PC-3 (cell line): ENCODE measurements at regions not wholly inside any gene's neighbourhood (a gene's known extent, or its start where the extent isn't known, plus 50 kb on each side); places are given as distances from the start of the nearest gene placed in this dataset.

Experiments used
- ATAC-seq: fragments of 200-7000 bp; cut with Tn5 transposase; 2 replicates; pipeline ENCODE4 v1.9.1; 2020; ENCODE audit warnings: mild to moderate bottlenecking, moderate library complexity
- BruUV-seq: library from RNA; stranded (reverse); fragments of 400-500 nt; replicated peaks from 2 replicates; lab custom pipeline; 2021; lab: Mats Ljungman, UMichigan
- CTCF ChIA-PET: fragments of 300-600 bp; sonication (Branson Sonifier 250); formaldehyde crosslinking; loops from one replicate; lab custom pipeline; 2022; ENCODE audit warnings: antibody characterized with exemption; lab: Charles Lee
- POLR2A ChIA-PET: fragments of 300-600 bp; sonication (Branson Sonifier 250); formaldehyde crosslinking; loops from one replicate; lab custom pipeline; 2022; ENCODE audit warnings: antibody characterized with exemption; ENCODE audit not compliant: unreplicated experiment; lab: Charles Lee
- DNase-seq: peaks from one replicate; pipeline ENCODE4 v3.0.0-alpha.2; 2015
- H2AFZ ChIP-seq: fragments of 300-600 bp; sonication (generic); 2 replicates; pipeline ENCODE4 v1.6.0; 2016; ENCODE audit warnings: antibody characterized with exemption, low read length
- H3F3A ChIP-seq: fragments of 300-600 bp; sonication (generic); one replicate; pipeline ENCODE4 v1.6.0; 2017; ENCODE audit warnings: antibody characterized with exemption, low read length, control low read depth, mild to moderate bottlenecking; ENCODE audit not compliant: unreplicated experiment
- H3K27ac ChIP-seq: fragments of 300-600 bp; sonication (generic); 2 replicates; pipeline ENCODE4 v1.5.1; 2016; ENCODE audit warnings: mild to moderate bottlenecking, low read length
- H3K27me3 ChIP-seq: fragments of 300-600 bp; sonication (generic); 2 replicates; pipeline ENCODE4 v1.6.1; 2016; ENCODE audit warnings: low read length, mixed read lengths
- H3K36me3 ChIP-seq: fragments of 300-600 bp; sonication (generic); 2 replicates; pipeline ENCODE4 v1.6.1; 2016; ENCODE audit warnings: low read depth, mixed run types, low read length, mixed read lengths
- H3K4me1 ChIP-seq: fragments of 300-600 bp; sonication (generic); 2 replicates; pipeline ENCODE4 v1.5.1; 2016; ENCODE audit warnings: low read length; ENCODE audit not compliant: insufficient read depth
- H3K4me2 ChIP-seq: fragments of 300-600 bp; sonication (generic); 2 replicates; pipeline ENCODE4 v1.6.0; 2016; ENCODE audit warnings: low read length
- H3K4me3 ChIP-seq: fragments of 300-600 bp; sonication (generic); 2 replicates; pipeline ENCODE4 v1.5.1; 2016; ENCODE audit warnings: mild to moderate bottlenecking, low read length, mixed read lengths
- H3K79me2 ChIP-seq: fragments of 300-600 bp; sonication (generic); 2 replicates; pipeline ENCODE4 v1.6.1; 2017; ENCODE audit warnings: low read length, mixed read lengths
- H3K9ac ChIP-seq: fragments of 300-600 bp; sonication (generic); 2 replicates; pipeline ENCODE4 v1.6.0; 2016; ENCODE audit warnings: mild to moderate bottlenecking, low read length
- H3K9me2 ChIP-seq: fragments of 300-600 bp; sonication (generic); replicated peaks from 2 replicates; pipeline ENCODE4 v1.6.1; 2016; ENCODE audit warnings: mixed run types, low read length, mixed read lengths
- H3K9me3 ChIP-seq: fragments of 300-600 bp; sonication (generic); 2 replicates; pipeline ENCODE4 v1.6.1; 2016; ENCODE audit warnings: low read length, mixed read lengths
- H4K20me1 ChIP-seq: fragments of 300-600 bp; sonication (generic); 2 replicates; pipeline ENCODE4 v1.6.1; 2016; ENCODE audit warnings: low read length, mixed read lengths
- CTCF ChIP-seq: fragments of 300-600 bp; sonication (generic); conservative IDR thresholded peaks from 2 replicates; pipeline ENCODE4 v1.5.1; 2017; ENCODE audit warnings: antibody characterized with exemption, low read depth, mild to moderate bottlenecking, low read length
- EZH2 ChIP-seq: fragments of 300-600 bp; sonication (generic); IDR thresholded peaks from one replicate; pipeline ENCODE4 v1.6.1; 2017; ENCODE audit warnings: antibody characterized with exemption, mild to moderate bottlenecking, low read length; ENCODE audit not compliant: unreplicated experiment
- EZH2phosphoT487 ChIP-seq: fragments of 300-600 bp; sonication (generic); IDR thresholded peaks from 2 replicates; pipeline ENCODE4 v1.6.1; 2018; ENCODE audit warnings: mild to moderate bottlenecking, antibody characterized with exemption, low read length, borderline replicate concordance
- intact Hi-C: fragments of 100-400 bp; cut with micrococcal nuclease; formaldehyde crosslinking; loops from 2 replicates; pipeline ENCODE4 v1.9.0; 2023

GRCh38 chr17:65441053-65441605 is 120.3 kb downstream of the AXIN2 start:
- H3K27me3 ChIP-seq: peaks cover 11% of the 10 kb centered on the region; the same call in 1 of the 2 replicates
- no peak overlapping the region for H3K4me2 ChIP-seq
- H3F3A ChIP-seq: no peaks in the 10 kb centered on the region
- POLR2A ChIA-PET: interaction anchor here (0.6 kb wide), 1 partner anchor 1912 kb away, joined by 3 read pairs; no protein-coding TSS in a partner anchor
- no peaks in the 10 kb centered on the region for H3K9me2 ChIP-seq
- H3K9ac ChIP-seq: no peak overlapping the region
- peaks cover 4% of the 10 kb centered on the region; the same call in 1 of the 2 replicates for H3K4me1 ChIP-seq
- intact Hi-C loops: no loop called here
- no peak for TF ChIP-seq CTCF
- DNase-seq (peak; percentile 25), ATAC-seq (peak; percentile 53; the same call in 1 of the 2 replicates)
- no peak overlapping the region for H3K4me3 ChIP-seq
- H4K20me1 ChIP-seq: no peaks in the 10 kb centered on the region
- H3K27ac ChIP-seq: no peak overlapping the region
- H3K79me2 ChIP-seq: no peaks in the 10 kb centered on the region
- no TSS peak for BruUV-seq
- CTCF ChIA-PET: no interaction called here
- no peak overlapping the region for H2AFZ ChIP-seq
- no peaks in the 10 kb centered on the region for H3K36me3 ChIP-seq
- H3K9me3 ChIP-seq: no peaks in the 10 kb centered on the region

- intact Hi-C loops: no loop called here
- H3K9ac ChIP-seq: no peak overlapping the region
- H4K20me1 ChIP-seq: no peaks in the 10 kb centered on the region
- H3K9me3 ChIP-seq: no peaks in the 10 kb centered on the region
- CTCF ChIA-PET: no interaction called here
- TF ChIP-seq EZH2: no peak
- TF ChIP-seq EZH2phosphoT487: no peak
- TF ChIP-seq CTCF: no peak
- no peak overlapping the region for H2AFZ ChIP-seq
- no peaks in the 10 kb centered on the region for H3F3A ChIP-seq
- BruUV-seq: no TSS peak
- peaks cover 4% of the 10 kb centered on the region; the same call in 1 of the 2 replicates for H3K4me1 ChIP-seq
- H3K4me2 ChIP-seq: no peak overlapping the region
- DNase-seq (peak; percentile 60), ATAC-seq (peak; percentile 72; the same call in 1 of the 2 replicates)
- H3K9me2 ChIP-seq: no peaks in the 10 kb centered on the region
- H3K79me2 ChIP-seq: no peaks in the 10 kb centered on the region
- H3K27ac ChIP-seq: no peak overlapping the region
- no peaks in the 10 kb centered on the region for H3K36me3 ChIP-seq
- no peak overlapping the region for H3K4me3 ChIP-seq
- peaks cover 6% of the 10 kb centered on the region; the same call in 1 of the 2 replicates for H3K27me3 ChIP-seq
- POLR2A ChIA-PET: no interaction called here
Measured at GRCh38 chr17:65438708-65439294, 122.6 kb downstream of the AXIN2 start.

GRCh38 chr17:65438173-65438572 is 123.3 kb downstream of the AXIN2 start:
- ATAC-seq (no peak), DNase-seq (no peak)
- Histone ChIP-seq H3F3A (no peaks in the 10 kb centered on the region), H3K9me3 (no peaks in the 10 kb centered on the region), H3K9me2 (no peaks in the 10 kb centered on the region), H3K4me1 (peaks cover 4% of the 10 kb centered on the region; the same call in 1 of the 2 replicates), H4K20me1 (no peaks in the 10 kb centered on the region), H2AFZ (no peak overlapping the region), H3K9ac (no peak overlapping the region), H3K4me2 (no peak overlapping the region), H3K36me3 (no peaks in the 10 kb centered on the region), H3K27me3 (peaks cover 2% of the 10 kb centered on the region; the same call in 1 of the 2 replicates), H3K79me2 (no peaks in the 10 kb centered on the region), H3K27ac (no peak overlapping the region), H3K4me3 (no peak overlapping the region)
- POLR2A ChIA-PET: no interaction called here
- CTCF ChIA-PET: no interaction called here
- TF ChIP-seq EZH2phosphoT487 (no peak), EZH2 (no peak), CTCF (no peak)
- intact Hi-C loops: no loop called here
- no TSS peak for BruUV-seq
